ENCODE measurements at regions not wholly inside any gene's neighbourhood (a gene's known extent, or its start where the extent isn't known, plus 50 kb on each side); places are given as distances from the start of the nearest gene placed in this dataset.

DNA sequence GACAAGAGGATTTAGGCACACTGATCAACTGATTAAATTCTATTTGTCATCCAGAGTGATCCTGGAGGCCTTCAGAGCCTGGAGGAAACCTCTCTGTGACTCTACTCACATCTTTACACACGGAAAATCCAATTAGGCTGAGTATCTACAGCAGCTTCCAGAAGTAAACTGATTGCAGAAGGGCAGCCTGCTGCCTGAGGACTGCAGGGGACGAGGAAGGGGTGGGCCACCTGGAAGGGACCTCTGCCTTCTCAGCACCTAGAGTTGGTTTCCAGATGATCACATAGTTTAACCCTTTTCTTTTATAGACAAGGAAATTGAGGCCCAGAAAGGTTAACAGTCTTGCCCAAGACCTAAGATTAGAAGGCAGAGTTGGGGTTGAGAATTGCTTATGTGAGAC, 206.1 kb downstream of the DAD1 start:
- TF ChIP-seq, protein P1, sequence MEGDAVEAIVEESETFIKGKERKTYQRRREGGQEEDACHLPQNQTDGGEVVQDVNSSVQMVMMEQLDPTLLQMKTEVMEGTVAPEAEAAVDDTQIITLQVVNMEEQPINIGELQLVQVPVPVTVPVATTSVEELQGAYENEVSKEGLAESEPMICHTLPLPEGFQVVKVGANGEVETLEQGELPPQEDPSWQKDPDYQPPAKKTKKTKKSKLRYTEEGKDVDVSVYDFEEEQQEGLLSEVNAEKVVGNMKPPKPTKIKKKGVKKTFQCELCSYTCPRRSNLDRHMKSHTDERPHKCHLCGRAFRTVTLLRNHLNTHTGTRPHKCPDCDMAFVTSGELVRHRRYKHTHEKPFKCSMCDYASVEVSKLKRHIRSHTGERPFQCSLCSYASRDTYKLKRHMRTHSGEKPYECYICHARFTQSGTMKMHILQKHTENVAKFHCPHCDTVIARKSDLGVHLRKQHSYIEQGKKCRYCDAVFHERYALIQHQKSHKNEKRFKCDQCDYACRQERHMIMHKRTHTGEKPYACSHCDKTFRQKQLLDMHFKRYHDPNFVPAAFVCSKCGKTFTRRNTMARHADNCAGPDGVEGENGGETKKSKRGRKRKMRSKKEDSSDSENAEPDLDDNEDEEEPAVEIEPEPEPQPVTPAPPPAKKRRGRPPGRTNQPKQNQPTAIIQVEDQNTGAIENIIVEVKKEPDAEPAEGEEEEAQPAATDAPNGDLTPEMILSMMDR (IDR thresholded peaks at IDR 0.05): no peak
- TF ChIP-seq KDM5A (IDR thresholded peaks at IDR 0.05) (no peak), RAD21 (conservative IDR thresholded peaks at IDR 0.05 in 1 of 2, IDR thresholded peaks at IDR 0.05 in 1 of 2) (no peak), EP300 (IDR thresholded peaks at IDR 0.05) (no peak), EHF (CRISPR knock-in tag; IDR thresholded peaks at IDR 0.05) (no peak), CHD2 (IDR thresholded peaks at IDR 0.05; ENCODE audit: low read length, partially characterized antibody) (no peak), POLR2A (IDR thresholded peaks at IDR 0.05; ENCODE audit: low read length) (no peak)
- TF ChIP-seq, protein P2, sequence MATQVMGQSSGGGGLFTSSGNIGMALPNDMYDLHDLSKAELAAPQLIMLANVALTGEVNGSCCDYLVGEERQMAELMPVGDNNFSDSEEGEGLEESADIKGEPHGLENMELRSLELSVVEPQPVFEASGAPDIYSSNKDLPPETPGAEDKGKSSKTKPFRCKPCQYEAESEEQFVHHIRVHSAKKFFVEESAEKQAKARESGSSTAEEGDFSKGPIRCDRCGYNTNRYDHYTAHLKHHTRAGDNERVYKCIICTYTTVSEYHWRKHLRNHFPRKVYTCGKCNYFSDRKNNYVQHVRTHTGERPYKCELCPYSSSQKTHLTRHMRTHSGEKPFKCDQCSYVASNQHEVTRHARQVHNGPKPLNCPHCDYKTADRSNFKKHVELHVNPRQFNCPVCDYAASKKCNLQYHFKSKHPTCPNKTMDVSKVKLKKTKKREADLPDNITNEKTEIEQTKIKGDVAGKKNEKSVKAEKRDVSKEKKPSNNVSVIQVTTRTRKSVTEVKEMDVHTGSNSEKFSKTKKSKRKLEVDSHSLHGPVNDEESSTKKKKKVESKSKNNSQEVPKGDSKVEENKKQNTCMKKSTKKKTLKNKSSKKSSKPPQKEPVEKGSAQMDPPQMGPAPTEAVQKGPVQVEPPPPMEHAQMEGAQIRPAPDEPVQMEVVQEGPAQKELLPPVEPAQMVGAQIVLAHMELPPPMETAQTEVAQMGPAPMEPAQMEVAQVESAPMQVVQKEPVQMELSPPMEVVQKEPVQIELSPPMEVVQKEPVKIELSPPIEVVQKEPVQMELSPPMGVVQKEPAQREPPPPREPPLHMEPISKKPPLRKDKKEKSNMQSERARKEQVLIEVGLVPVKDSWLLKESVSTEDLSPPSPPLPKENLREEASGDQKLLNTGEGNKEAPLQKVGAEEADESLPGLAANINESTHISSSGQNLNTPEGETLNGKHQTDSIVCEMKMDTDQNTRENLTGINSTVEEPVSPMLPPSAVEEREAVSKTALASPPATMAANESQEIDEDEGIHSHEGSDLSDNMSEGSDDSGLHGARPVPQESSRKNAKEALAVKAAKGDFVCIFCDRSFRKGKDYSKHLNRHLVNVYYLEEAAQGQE (IDR thresholded peaks at IDR 0.05): no peak
